ENCODE measurements at regions not wholly inside any gene's neighbourhood (a gene's known extent, or its start where the extent isn't known, plus 50 kb on each side); places are given as distances from the start of the nearest gene placed in this dataset.
"Not testable (repeated sequence)": the region's sequence is repeated elsewhere in the genome, so short reads cannot be mapped to it uniquely, and the experiment has no call there.

- DNase-seq, result no peak
Observed at GRCh38 chr17:31746884-31747495, 112.1 kb downstream of the COPRS start.

DNA sequence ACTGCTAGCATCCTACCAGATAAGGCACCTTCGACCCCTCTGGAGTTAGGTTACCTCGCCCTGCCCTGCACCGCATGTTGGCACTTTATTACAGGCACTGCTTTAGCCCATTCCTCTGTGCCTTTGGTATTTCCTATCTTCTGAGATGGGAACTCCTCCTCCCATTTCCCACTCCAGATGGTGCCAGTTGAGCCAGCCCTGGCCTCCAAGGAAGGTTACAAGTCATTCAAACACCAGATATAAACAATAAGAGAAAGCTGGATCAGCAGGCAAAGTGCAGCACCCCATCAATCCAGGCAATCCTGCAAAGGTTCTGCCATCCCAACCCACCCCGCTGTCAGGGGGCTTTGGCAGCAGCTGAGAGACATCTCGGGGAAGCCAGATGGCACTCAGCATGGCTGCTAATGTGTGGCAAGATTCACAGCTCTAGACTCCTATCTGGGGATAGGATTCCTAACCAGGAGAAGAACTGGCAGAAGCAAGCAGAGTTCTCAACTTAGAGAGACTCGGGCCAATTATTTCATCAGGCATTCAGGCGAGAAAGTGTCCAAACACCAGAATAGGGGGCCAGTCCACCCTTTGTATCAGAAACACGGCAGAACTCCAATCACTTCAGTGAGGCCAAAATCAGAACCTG lies 113.0 kb downstream of the COPRS start:
- DNase-seq, result no peak

GRCh38 chr17:31744511-31744951 lies 114.5 kb downstream of the COPRS start:
- DNase-seq, result no peak

DNA sequence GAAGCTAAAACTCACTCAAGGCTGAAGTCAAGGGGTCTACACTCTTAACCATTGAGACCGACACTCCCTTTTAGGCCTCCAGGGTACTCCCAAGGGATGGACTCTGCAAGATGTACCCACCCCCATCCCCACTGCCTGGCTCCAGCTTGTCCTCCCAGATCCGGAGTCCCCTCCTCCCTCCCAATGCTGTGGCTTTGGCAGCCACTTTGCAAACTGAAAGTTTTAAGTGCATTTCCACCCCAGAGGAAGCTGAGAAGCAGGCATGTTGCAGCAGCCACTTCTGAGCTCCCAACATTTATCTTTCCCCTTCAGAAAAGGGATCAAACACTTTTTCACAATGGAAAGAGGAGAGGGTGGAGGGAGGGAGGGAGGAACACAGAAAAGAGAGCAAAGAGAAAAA lies 115.2 kb downstream of the COPRS start:
- DNase-seq, result no peak

GRCh38 chr17:31741371-31741770 lies 117.7 kb downstream of the COPRS start:
- no peak for DNase-seq

DNA sequence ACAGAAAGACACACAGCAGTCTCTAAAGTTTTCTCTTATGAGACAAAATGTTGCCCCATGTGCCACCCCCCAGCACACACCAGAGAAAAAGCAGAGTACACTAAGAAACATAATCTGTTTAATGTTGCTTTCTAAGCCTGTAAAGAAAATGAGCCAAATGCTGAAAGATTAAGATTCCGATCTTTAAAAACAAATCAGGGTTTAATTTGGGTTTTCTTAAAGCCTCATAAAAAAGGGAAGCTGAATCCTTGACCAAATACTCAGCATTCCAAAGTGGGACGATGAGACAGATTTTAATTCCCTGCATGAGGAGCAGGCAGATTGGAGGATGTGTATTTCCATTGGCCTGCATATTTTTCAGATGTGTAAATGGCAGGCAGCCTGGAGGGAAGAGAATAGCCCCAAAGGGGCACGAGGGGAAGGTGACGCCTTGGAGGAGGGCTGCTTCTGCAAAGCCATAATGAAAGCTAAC lies 118.4 kb downstream of the COPRS start:
- DNase-seq, result no peak

DNA sequence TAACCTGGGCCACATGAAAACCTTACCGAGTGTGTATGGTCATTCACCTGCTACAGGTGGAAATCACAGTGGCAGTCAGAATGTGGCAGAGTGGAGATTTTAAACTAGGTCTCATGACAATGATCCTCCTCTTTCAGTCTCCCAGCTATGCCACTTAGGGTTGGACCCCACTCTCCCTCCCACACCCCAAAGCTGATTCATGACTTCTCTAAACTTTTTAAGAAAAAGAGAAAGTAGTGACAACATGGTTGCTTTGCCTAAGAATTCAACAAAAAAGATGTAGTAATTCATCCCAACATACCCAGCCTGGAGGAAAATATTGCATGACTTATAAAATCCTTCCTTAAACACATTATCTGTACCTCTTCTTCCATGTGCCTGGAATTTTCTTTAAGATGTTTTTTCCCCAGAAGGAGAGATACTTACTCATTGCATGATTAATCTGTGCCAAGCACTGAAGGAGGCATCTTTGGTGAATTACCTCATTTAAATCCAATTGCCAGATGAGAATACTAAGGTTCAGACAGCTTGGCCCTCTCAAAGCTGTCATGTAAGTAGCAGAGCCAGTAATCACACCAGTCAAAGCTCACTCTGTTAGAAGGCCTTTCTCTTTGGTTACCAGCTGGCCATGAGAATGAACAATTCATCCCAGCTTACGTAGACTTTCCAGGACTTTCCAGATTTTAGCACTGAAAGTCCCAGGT lies 119.9 kb downstream of the COPRS start:
- peak; percentile 54 for DNase-seq

GRCh38 chr17:31738488-31738887 lies 120.6 kb downstream of the COPRS start:
- DNase-seq, result no peak

GRCh38 chr17:31738067-31738466 lies 121.0 kb downstream of the COPRS start:
- no peak for DNase-seq

DNA sequence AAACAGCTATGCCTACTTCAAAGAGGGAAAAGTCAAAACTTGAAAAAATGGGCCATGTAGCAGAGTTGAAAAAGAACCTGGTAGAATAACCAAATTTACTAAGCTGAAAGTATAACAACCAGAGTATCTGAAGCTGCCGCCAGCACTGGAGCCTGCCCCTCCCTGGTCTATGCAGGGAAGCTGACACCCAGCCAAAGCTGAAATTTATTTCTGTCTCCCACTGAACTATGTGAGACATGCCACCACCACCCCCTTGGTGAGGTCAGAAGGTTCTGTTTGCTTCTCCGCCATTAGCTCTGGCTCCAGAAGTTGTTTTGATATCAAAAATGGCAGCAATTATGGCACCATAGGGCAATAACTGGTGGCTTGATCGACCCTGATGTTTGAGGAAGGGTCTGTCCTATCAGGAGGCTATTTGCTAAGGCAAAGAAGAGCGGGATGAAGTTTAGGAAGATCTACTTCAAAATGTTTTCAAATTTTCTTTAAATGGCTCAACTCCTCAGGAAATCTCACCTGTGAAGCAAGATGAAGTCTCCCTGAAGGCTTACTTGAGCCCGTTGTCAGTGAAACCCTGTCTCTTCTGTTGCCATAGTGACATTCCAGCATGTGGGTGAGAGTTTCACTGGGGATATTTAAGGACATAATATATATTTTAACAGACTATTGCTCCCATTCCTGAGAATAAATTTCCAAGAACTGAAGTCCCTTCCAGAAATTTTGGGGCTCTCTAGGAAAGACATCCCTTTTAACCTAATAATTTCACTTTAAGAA lies 122.0 kb downstream of the COPRS start:
- DNase-seq, result no peak

DNA sequence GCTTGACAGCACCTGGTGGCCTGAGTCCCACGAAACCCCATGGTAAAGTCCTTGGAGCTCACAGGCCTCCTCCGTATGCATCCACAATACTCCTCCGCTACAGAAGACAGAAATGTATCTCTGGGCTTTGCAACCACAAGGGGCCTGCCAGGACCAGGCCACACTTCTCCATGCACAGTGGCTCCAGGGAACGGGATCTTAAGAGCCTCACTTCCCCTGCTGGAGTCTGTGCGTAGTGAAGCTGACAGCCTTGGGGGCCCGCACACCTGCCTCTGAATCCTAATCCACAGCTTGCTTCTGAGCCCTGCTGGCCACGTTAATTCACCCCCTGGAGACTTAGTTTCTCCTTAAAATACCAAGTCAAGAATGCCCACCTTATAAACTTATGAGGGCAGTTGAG lies 125.7 kb downstream of the COPRS start:
- DNase-seq, result no peak

- DNase-seq, result not testable (repeated sequence)
Observed at GRCh38 chr17:31731585-31732154, 127.4 kb downstream of the COPRS start.

DNA sequence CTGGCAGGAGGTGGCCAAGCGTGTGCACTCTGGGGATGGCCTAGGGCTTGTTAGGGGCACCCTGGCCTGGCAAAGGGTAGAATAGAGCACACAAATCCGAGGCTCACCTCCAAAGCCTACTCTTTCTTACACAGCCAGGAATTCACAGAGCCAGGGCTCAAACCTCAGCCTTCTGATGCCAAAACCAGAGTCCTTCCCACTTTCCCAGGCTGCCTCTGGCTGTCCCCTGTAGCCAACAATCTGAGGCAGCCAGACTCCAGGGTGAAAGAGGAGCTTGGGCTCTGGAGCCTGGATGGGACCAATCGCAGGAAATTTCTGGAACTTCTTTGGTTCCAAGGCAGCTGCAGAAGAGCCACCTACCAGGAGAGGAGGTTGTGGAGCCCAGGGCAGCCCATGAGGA lies 127.9 kb downstream of the COPRS start:
- DNase-seq, result no peak

- DNase-seq, result no peak
Observed at GRCh38 chr17:31726980-31727427, 132.0 kb downstream of the COPRS start.

GRCh38 chr17:31724619-31725018 lies 134.4 kb downstream of the COPRS start:
- no peak for DNase-seq

- no peak for DNase-seq
Observed at GRCh38 chr17:31724026-31724425, 135.0 kb downstream of the COPRS start.

DNA sequence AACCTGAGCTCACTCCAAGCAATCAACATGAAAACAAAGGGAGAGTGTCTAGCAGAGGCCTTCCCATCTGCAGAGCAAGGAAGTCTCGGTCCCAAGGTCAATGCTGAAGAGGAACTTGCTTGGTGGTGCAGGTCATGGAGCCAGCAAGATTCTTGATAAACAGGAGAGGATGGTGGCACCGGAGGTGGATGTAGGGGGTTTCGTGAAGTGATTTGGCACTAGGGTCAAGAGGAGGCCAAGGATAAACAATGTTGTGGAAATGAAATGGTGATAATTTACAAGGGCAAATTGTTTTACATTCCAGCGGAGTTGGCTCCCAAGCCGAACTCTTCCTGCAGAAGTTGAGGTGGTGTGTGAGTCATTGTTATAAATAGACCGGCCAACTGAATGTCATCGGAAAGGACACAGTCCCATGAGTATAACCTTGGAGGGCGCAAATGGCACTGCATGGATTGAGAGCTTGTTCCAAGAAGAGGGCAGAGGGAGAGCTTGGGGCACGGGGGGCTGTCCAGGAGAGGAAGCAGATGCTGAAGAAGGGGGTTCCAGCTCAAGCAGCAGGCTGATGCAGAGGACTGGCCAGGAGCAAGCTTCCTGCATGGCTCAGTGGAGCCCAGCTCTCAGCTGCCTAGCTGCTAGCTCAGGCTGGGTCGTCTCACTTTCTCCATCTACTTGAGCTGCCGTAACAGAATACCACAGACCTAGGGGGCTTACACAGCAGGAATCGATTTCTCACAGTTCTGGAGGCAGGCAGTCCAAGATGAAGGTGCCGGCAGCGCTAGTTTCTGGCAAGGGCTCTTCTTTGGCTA lies 136.6 kb downstream of the COPRS start:
- peak; percentile 4 for DNase-seq

DNA sequence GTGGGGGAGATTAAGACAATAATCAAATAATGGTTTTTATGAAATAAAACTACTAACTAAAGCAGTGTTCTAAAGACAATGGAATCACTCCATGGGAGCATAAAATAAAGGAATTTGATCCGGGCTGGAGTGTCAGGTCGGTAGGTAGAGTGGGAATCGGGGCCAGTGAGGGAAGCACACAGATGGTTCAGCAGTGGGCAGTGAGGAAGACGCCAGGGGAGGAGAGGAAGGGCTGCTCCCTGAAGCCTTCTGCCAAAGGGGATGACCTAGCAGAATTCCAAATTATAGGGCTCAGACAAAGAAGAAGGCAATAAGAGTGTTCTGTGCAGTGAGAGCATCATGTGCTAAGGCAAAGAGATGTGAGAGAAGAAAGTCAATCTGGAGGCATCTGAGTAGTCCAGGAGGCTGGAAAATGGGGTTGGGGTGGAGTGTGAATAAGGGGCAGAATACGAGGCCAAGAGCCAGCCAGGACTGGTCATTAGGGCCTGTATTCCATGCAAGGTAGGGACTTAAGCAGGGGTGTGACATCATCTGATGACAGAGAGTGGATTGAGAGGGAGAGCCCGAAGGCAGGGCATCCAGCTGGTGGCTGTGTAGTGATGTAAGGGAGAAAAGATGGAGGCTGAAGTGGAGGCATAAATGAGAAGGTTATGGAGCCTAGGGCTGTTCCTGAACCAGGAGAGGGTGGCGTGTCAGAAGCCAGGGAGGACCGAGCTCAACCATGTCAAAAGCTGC lies 137.6 kb downstream of the COPRS start:
- DNase-seq, result no peak

DNA sequence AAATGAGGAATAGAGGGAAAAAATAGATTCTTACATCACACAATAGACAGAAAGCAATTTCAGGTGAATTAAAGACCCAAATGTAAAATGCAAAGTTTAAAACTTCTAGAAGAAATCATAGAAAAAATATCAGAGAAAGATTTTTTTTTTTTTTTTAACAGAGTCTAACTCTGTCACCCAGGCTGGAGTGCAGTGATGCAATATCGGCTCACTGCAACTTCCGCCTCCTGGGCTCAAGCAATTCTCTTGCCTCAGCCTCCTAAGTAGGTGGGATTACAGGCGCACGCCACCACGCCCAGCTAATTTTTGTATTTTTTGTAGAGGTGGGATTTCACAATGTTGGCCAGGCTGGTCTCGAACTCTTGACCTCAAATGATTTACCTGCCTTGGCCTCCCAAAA lies 141.8 kb downstream of the COPRS start:
- DNase-seq, result not testable (repeated sequence)

- no peak for DNase-seq
Observed at GRCh38 chr17:31715446-31715845, 143.6 kb downstream of the COPRS start.

- DNase-seq, result no peak
Observed at GRCh38 chr17:31704483-31704882, 154.6 kb downstream of the COPRS start.

Data from kidney glomerular epithelial cell (primary cell).